GM13977 (cell line): ENCODE measurements at regions not wholly inside any gene's neighbourhood (a gene's known extent, or its start where the extent isn't known, plus 50 kb on each side); places are given as distances from the start of the nearest gene placed in this dataset.

ENCODE experiments used
- DNase-seq: peaks from one replicate; pipeline ENCODE4 v3.0.0; 2012; ENCODE audit warnings: low spot score
- in situ Hi-C: fragments of 300-500 bp; cut with MboI; formaldehyde crosslinking; loops from one replicate; pipeline ENCODE4 v1.12.0; 2022; ENCODE audit warnings: low sequenced_read_pairs, low pct_unique_long_range_greater_than_20kb, mixed read lengths, inconsistent platforms; ENCODE audit not compliant: unreplicated experiment
- TF ChIP-seq, protein P1 (sequence below): IDR thresholded peaks from 2 replicates; pipeline ENCODE4 v1.5.1; 2012; ENCODE audit warnings: mild to moderate bottlenecking, control low read depth; ENCODE audit not compliant: insufficient read depth; ENCODE audit errors: extremely low read depth, missing control alignments

DNA sequence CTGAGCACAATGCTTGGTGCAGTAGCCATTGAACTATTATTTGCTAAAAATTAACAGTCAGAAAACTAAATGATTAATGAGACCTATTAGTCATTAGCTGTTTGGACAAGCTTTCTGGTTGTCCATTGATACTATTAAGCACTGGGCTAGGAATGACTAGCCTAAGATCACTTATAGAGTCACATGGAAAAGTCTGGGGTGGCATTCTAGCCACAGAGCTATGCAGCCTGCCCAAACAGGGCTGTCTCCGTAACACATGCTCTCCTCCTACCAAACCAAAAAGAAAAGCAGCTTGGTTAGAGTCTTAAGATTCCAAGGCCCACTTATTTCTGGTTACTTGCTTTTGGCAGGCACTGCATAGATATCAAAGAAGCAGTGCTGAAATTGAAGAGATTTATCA, 193.5 kb upstream of the NBEA start:
- in situ Hi-C loops = no loop called here
- DNase-seq = no peak
- TF ChIP-seq, protein P1, sequence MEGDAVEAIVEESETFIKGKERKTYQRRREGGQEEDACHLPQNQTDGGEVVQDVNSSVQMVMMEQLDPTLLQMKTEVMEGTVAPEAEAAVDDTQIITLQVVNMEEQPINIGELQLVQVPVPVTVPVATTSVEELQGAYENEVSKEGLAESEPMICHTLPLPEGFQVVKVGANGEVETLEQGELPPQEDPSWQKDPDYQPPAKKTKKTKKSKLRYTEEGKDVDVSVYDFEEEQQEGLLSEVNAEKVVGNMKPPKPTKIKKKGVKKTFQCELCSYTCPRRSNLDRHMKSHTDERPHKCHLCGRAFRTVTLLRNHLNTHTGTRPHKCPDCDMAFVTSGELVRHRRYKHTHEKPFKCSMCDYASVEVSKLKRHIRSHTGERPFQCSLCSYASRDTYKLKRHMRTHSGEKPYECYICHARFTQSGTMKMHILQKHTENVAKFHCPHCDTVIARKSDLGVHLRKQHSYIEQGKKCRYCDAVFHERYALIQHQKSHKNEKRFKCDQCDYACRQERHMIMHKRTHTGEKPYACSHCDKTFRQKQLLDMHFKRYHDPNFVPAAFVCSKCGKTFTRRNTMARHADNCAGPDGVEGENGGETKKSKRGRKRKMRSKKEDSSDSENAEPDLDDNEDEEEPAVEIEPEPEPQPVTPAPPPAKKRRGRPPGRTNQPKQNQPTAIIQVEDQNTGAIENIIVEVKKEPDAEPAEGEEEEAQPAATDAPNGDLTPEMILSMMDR = no peak

DNA sequence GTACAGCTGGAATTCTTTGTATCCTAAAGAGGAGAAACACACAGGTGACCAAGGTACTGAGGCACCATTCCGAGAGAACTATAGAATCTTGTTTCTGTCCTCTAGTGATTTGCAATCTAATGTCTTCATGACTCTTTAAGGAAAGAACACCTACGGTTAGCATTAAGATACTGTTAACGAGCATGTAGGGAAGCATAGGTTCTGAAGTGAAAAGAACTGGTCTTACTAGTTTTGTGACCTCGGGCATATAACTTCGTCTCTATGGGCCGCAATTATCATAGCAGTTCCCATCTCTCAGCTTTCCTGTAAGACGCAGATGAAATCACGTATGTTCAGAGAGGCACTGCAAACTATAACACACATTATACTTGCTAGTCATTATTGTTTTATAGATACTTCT, 193.0 kb upstream of the NBEA start:
- DNase-seq = no peak
- in situ Hi-C loops = no loop called here
- TF ChIP-seq, protein P1 = no peak

DNA sequence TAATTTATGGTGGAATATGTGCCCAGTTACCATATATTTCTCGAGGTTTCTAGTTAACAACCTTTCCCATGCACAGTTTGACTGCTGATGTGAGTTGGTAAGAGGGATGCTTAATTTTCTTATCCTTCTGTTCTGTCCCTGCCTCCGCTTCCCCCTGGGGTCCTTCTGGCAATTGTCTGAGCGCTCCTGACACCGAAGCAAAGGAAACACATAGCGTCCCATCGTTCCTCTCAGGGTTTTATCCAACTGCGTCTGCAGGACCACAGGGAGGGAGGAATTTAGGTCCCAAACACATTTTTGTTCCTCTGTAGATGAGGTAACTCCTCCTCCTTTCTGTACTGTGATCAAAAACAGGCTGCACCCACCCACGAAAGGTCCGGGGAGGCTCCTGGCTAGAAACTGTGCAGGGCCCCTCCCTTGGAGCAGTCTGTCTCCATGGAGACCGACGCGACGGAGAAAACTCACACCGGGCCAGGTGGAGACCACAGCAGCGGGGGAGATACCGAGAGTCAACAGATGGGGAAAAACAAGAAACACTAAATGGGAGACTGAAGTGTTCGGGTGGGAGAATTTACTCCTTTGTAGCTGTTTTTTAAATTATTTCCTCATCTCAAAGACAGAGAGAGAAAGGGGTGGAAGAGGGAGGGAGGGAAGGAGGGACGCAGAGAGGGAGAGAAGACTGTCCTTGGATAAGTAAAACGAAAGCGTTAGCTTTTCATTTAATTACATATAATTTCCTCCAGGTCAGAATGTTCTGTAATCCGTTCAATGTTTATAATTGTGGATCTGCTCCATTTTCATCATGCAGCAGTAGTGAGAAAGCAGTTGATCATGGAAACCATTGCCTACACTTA, 191.8 kb upstream of the NBEA start:
- DNase-seq = no peak
- TF ChIP-seq, protein P1 = no peak
- in situ Hi-C loops = no loop called here

DNA sequence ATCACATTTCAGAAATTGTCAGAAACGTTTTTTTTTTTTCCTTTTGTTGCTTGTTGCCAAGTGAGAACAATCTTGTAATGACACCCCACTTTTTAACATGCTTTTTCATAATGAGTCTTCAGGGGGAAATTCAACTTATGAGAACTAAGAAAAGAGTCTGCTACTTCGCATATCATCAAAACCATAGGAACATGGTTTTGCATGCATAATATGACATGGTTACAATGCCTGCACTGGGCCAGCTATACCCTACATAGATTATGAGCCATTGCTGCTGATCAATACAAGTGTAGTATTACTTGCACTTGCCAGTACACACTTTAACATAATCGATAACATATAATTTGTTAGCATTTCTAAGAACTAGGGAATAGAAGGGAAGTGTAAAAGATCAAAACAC, 191.0 kb upstream of the NBEA start:
- in situ Hi-C loops = no loop called here
- no peak for DNase-seq
- TF ChIP-seq, protein P1 = no peak

DNA sequence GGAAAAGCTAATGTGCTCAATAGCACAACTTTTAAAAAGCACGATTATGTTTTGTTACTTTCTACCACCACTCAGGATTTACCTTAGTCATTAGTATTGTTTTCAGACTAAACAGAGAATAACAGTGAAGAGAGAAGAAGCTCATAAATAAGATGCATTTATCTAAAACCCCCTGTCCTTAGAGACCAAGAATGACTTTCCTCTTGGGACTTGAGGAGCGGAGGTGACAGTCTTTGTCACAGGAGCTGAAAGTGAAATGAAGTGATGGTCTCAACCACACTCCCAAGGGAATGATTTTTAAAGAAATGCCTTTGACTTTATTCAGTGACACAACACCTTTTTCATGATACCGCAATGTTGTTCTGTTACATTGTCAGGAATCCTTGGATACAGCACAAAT, 190.6 kb upstream of the NBEA start:
- DNase-seq = no peak
- TF ChIP-seq, protein P1 = no peak
- in situ Hi-C loops = no loop called here

DNA sequence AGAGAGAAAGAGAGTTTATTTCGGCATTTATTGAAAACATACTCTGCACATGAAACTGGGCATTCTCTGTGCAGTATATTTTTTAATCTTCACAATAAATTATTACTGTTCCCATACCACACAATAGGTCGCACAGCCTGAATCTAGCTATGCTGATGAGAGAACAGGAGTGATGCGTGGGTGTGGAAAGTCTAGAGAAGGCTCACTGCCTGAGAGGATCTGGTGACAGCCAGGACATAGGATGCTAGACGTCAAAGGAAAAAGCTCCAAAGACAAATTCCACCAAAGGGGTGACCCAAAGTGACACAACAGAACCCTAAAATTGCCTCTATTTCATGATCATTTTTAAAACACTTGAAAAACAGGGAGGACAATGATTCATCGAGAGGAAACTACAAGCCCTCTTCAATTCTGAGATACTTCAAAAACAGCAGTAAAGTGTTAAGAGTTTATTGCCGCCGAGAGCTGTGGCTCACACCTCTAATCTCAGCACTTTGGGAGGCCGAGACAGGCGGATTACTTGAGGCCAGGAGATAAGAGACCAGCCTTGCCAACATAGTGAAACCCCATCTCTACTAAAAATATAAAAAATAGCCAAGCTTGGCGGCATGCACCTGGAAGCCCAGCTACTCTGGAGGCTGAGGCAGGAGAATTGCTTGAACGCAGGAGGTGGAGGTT, 189.6 kb upstream of the NBEA start:
- TF ChIP-seq, protein P1 = no peak
- DNase-seq = no peak
- in situ Hi-C loops = no loop called here
